Smooth muscle cell (in vitro differentiated cells): ENCODE measurements at regions not wholly inside any gene's neighbourhood (a gene's known extent, or its start where the extent isn't known, plus 50 kb on each side); places are given as distances from the start of the nearest gene placed in this dataset.

Experiments used
- DNase-seq: peaks from one replicate; lab custom pipeline; 2025; ENCODE audit not compliant: unreplicated experiment; lab: John Stamatoyannopoulos, UW
- H2AFZ ChIP-seq: fragments of 200-600 bp; sonication (generic); 2 replicates; pipeline ENCODE4 v1.6.0; 2016; ENCODE audit warnings: antibody characterized with exemption, low read depth, mild to moderate bottlenecking
- H3F3A ChIP-seq: fragments of 200-600 bp; sonication (generic); 2 replicates; pipeline ENCODE4 v1.6.0; 2017; ENCODE audit warnings: antibody characterized with exemption, low read depth
- H3K27ac ChIP-seq: fragments of 200-600 bp; sonication (generic); 2 replicates; pipeline ENCODE4 v1.5.1; 2016; ENCODE audit warnings: low read depth, mild to moderate bottlenecking
- H3K27me3 ChIP-seq: fragments of 200-600 bp; sonication (generic); 2 replicates; pipeline ENCODE4 v1.6.1; 2016; ENCODE audit warnings: low read depth, mild to moderate bottlenecking
- H3K36me3 ChIP-seq: fragments of 200-600 bp; sonication (generic); 2 replicates; pipeline ENCODE4 v1.5.1; 2016; ENCODE audit warnings: low read depth
- H3K4me1 ChIP-seq: fragments of 200-600 bp; sonication (generic); 2 replicates; pipeline ENCODE4 v1.5.1; 2016; ENCODE audit warnings: low read depth
- H3K4me2 ChIP-seq: fragments of 200-600 bp; sonication (generic); 2 replicates; pipeline ENCODE4 v1.6.0; 2016; ENCODE audit warnings: mild to moderate bottlenecking
- H3K4me3 ChIP-seq: fragments of 200-600 bp; sonication (generic); 2 replicates; pipeline ENCODE4 v1.5.1; 2016; ENCODE audit warnings: mild to moderate bottlenecking
- H3K79me2 ChIP-seq: fragments of 200-600 bp; sonication (generic); 2 replicates; pipeline ENCODE4 v1.6.0; 2016; ENCODE audit warnings: low read depth, mild to moderate bottlenecking
- H3K9ac ChIP-seq: fragments of 200-600 bp; sonication (generic); 2 replicates; pipeline ENCODE4 v1.6.0; 2016; ENCODE audit warnings: low read depth
- H3K9me3 ChIP-seq: fragments of 200-600 bp; sonication (generic); replicated peaks from 2 replicates; pipeline ENCODE4 v1.5.1; 2016; ENCODE audit warnings: low read depth
- H4K20me1 ChIP-seq: fragments of 200-600 bp; sonication (generic); 2 replicates; pipeline ENCODE4 v1.6.0; 2016; ENCODE audit warnings: low read depth
- CTCF ChIP-seq: fragments of 200-600 bp; sonication (generic); IDR thresholded peaks from 2 replicates; pipeline ENCODE4 v1.5.1; 2017; ENCODE audit warnings: borderline replicate concordance, mild to moderate bottlenecking, antibody characterized with exemption; ENCODE audit not compliant: insufficient read depth, poor library complexity, severe bottlenecking
- WGBS: methylation state at CpG from one replicate; pipeline ENCODE4 v1.1.7; 2016; ENCODE audit warnings: low lambda C conversion rate; 5-methylcytosine and 5-hydroxymethylcytosine counted together

GRCh38 chr17:65455154-65455971 is 106.1 kb downstream of the AXIN2 start:
- Histone ChIP-seq H3F3A (no peaks in the 10 kb centered on the region), H3K4me2 (no peak overlapping the region), H4K20me1 (no peaks in the 10 kb centered on the region), H3K9me3 (no peaks in the 10 kb centered on the region), H3K9ac (no peak overlapping the region), H3K79me2 (no peaks in the 10 kb centered on the region), H3K27me3 (no peaks in the 10 kb centered on the region), H3K4me1 (peaks cover 20% of the 10 kb centered on the region), H3K4me3 (no peak overlapping the region), H3K36me3 (no peaks in the 10 kb centered on the region), H2AFZ (no peak overlapping the region), H3K27ac (no peak overlapping the region)
- no peak for TF ChIP-seq CTCF
- no peak for DNase-seq
- WGBS = 88% methylated on average over 11 of the region's 11 CpGs

GRCh38 chr17:65453204-65453931 is 108.1 kb downstream of the AXIN2 start:
- Histone ChIP-seq H3F3A (no peaks in the 10 kb centered on the region), H3K9me3 (no peaks in the 10 kb centered on the region), H4K20me1 (no peaks in the 10 kb centered on the region), H3K79me2 (no peaks in the 10 kb centered on the region), H3K27ac (no peak overlapping the region), H3K4me1 (peaks cover 10% of the 10 kb centered on the region), H3K4me3 (no peak overlapping the region), H3K4me2 (no peak overlapping the region), H2AFZ (no peak overlapping the region), H3K36me3 (no peaks in the 10 kb centered on the region), H3K9ac (no peak overlapping the region), H3K27me3 (no peaks in the 10 kb centered on the region)
- WGBS = 76% methylated on average over 4 of the region's 4 CpGs
- no peak for DNase-seq
- TF ChIP-seq CTCF = no peak

- H3K27ac ChIP-seq = no peak overlapping the region
- H2AFZ ChIP-seq = no peak overlapping the region
- H3K4me1 ChIP-seq = no peaks in the 10 kb centered on the region
- H3K36me3 ChIP-seq = no peaks in the 10 kb centered on the region
- no peak overlapping the region for H3K4me3 ChIP-seq
- no peaks in the 10 kb centered on the region for H3K9me3 ChIP-seq
- no peak for TF ChIP-seq CTCF
- 88% methylated on average over 4 of the region's 4 CpGs for WGBS
- no peaks in the 10 kb centered on the region for H4K20me1 ChIP-seq
- H3F3A ChIP-seq = no peaks in the 10 kb centered on the region
- H3K79me2 ChIP-seq = no peaks in the 10 kb centered on the region
- H3K9ac ChIP-seq = no peak overlapping the region
- DNase-seq = no peak
- H3K27me3 ChIP-seq = no peaks in the 10 kb centered on the region
- no peak overlapping the region for H3K4me2 ChIP-seq
Measured at GRCh38 chr17:65449495-65449894, 112.0 kb downstream of the AXIN2 start.
